GM18870 (cell line): ENCODE measurements at regions not wholly inside any gene's neighbourhood (a gene's known extent, or its start where the extent isn't known, plus 50 kb on each side); places are given as distances from the start of the nearest gene placed in this dataset.
"Not testable (repeated sequence)": the region's sequence is repeated elsewhere in the genome, so short reads cannot be mapped to it uniquely, and the experiment has no call there.

Source experiments
- ATAC-seq: cut with Tn5 transposase; IDR thresholded peaks from one replicate; pipeline ENCODE4 v1.9.1; 2021; ENCODE audit warnings: moderate library complexity; ENCODE audit not compliant: unreplicated experiment

GRCh38 chr1:244291236-244292201 lies 160.2 kb downstream of the ADSS2 start:
- ATAC-seq, result no peak

GRCh38 chr1:244294599-244295224 lies 157.0 kb downstream of the ADSS2 start:
- no peak for ATAC-seq

GRCh38 chr1:244296003-244296402 lies 155.7 kb downstream of the ADSS2 start:
- no peak for ATAC-seq

- no peak for ATAC-seq
These were observed 155.3 kb downstream of the ADSS2 start for GRCh38 chr1:244296447-244296846.

- ATAC-seq, result no peak
These were observed 154.6 kb downstream of the ADSS2 start for GRCh38 chr1:244297087-244297486.

- no peak for ATAC-seq
These were observed 154.1 kb downstream of the ADSS2 start for GRCh38 chr1:244297616-244298015.

- not testable (repeated sequence) for ATAC-seq
These were observed 151.7 kb downstream of the ADSS2 start for GRCh38 chr1:244300029-244300375.

GRCh38 chr1:244301595-244302130 lies 150.0 kb downstream of the ADSS2 start:
- ATAC-seq, result no peak

- no peak for ATAC-seq
These were observed 148.7 kb downstream of the ADSS2 start for GRCh38 chr1:244302876-244303609.

- no peak for ATAC-seq
These were observed 148.1 kb downstream of the ADSS2 start for GRCh38 chr1:244303610-244303969.

- no peak for ATAC-seq
These were observed 147.6 kb downstream of the ADSS2 start for GRCh38 chr1:244304156-244304555.

GRCh38 chr1:244304656-244305055 lies 147.1 kb downstream of the ADSS2 start:
- ATAC-seq, result no peak

- no peak for ATAC-seq
These were observed 145.8 kb downstream of the ADSS2 start for GRCh38 chr1:244305776-244306341.

- ATAC-seq, result no peak
These were observed 145.2 kb downstream of the ADSS2 start for GRCh38 chr1:244306544-244306943.

GRCh38 chr1:244309191-244309590 lies 142.5 kb downstream of the ADSS2 start:
- not testable (repeated sequence) for ATAC-seq

GRCh38 chr1:244311784-244312532 lies 139.8 kb downstream of the ADSS2 start:
- no peak for ATAC-seq

GRCh38 chr1:244313346-244313745 lies 138.4 kb downstream of the ADSS2 start:
- ATAC-seq, result no peak

- ATAC-seq, result no peak
These were observed 136.7 kb downstream of the ADSS2 start for GRCh38 chr1:244314921-244315559.

- no peak for ATAC-seq
These were observed 135.7 kb downstream of the ADSS2 start for GRCh38 chr1:244315996-244316395.

- no peak for ATAC-seq
These were observed 135.3 kb downstream of the ADSS2 start for GRCh38 chr1:244316407-244316806.
